OCI-LY1 (cell line): ENCODE measurements at regions not wholly inside any gene's neighbourhood (a gene's known extent, or its start where the extent isn't known, plus 50 kb on each side); places are given as distances from the start of the nearest gene placed in this dataset.

ENCODE experiments used
- H2AFZ ChIP-seq: fragments of 200-600 bp; sonication (generic), shearing (Covaris generic); 2 replicates; pipeline ENCODE4 v1.6.0; 2014; ENCODE audit warnings: antibody characterized with exemption, mild to moderate bottlenecking, low read length
- H3F3A ChIP-seq: fragments of 200-600 bp; sonication (generic), shearing (Covaris generic); 2 replicates; pipeline ENCODE4 v1.6.0; 2014; ENCODE audit warnings: mild to moderate bottlenecking, antibody characterized with exemption, low read length, moderate library complexity; ENCODE audit not compliant: insufficient read depth
- H3K27ac ChIP-seq: fragments of 200-600 bp; sonication (generic); 2 replicates; pipeline ENCODE4 v1.5.1; 2014; ENCODE audit warnings: low read length, mixed run types, mild to moderate bottlenecking, low read depth; ENCODE audit not compliant: poor library complexity, severe bottlenecking
- H3K27me3 ChIP-seq: fragments of 200-600 bp; sonication (generic); 2 replicates; pipeline ENCODE4 v1.6.0; 2014; ENCODE audit warnings: antibody characterized with exemption, mild to moderate bottlenecking, low read length, moderate library complexity; ENCODE audit not compliant: insufficient read depth
- H3K36me3 ChIP-seq: fragments of 200-600 bp; sonication (generic); 2 replicates; pipeline ENCODE4 v1.6.1; 2014; ENCODE audit warnings: mild to moderate bottlenecking, antibody characterized with exemption, low read length, moderate library complexity, mixed read lengths; ENCODE audit not compliant: insufficient read depth
- H3K4me1 ChIP-seq: fragments of 200-600 bp; sonication (generic); 2 replicates; pipeline ENCODE4 v1.5.1; 2014; ENCODE audit warnings: mild to moderate bottlenecking, low read length, moderate library complexity; ENCODE audit not compliant: insufficient read depth, severe bottlenecking
- H3K4me2 ChIP-seq: fragments of 200-600 bp; sonication (generic), shearing (Covaris generic); 2 replicates; pipeline ENCODE4 v1.6.1; 2014; ENCODE audit warnings: low read length
- H3K4me3 ChIP-seq: fragments of 200-600 bp; sonication (generic); 2 replicates; pipeline ENCODE4 v1.5.1; 2014; ENCODE audit warnings: low read length, low read depth, mild to moderate bottlenecking, mixed read lengths; ENCODE audit not compliant: poor library complexity, severe bottlenecking
- H3K79me2 ChIP-seq: fragments of 200-600 bp; shearing (Covaris generic); 2 replicates; pipeline ENCODE4 v1.6.1; 2016; ENCODE audit warnings: mixed run types, low read length, mixed read lengths; ENCODE audit not compliant: insufficient read depth
- H3K9ac ChIP-seq: fragments of 200-600 bp; sonication (generic), shearing (Covaris generic); 2 replicates; pipeline ENCODE4 v1.6.1; 2014; ENCODE audit warnings: mild to moderate bottlenecking, low read length, mixed read lengths
- H3K9me2 ChIP-seq: fragments of 200-600 bp; sonication (generic), shearing (Covaris generic); 2 replicates; pipeline ENCODE4 v1.6.1; 2014; ENCODE audit warnings: low read depth, mild to moderate bottlenecking, low read length, mixed read lengths
- H3K9me3 ChIP-seq: fragments of 200-600 bp; shearing (Covaris generic); 2 replicates; pipeline ENCODE4 v1.6.1; 2014; ENCODE audit warnings: low read length, mixed read lengths
- H4K20me1 ChIP-seq: fragments of 200-600 bp; sonication (generic), shearing (Covaris generic); 2 replicates; pipeline ENCODE4 v1.6.0; 2016; ENCODE audit warnings: mild to moderate bottlenecking, low read length; ENCODE audit not compliant: insufficient read depth
- EZH2 ChIP-seq: fragments of 200-600 bp; sonication (generic), shearing (Covaris generic); IDR thresholded peaks from 2 replicates; pipeline ENCODE4 v1.8.0; 2017; ENCODE audit warnings: borderline replicate concordance, mixed run types, mild to moderate bottlenecking, antibody characterized with exemption, low read length, moderate library complexity, mixed read lengths
- TF ChIP-seq, protein P1 (sequence below): fragments of 200-600 bp; sonication (generic), shearing (Covaris generic); IDR thresholded peaks from 2 replicates; pipeline ENCODE4 v1.5.1; 2017; ENCODE audit warnings: mild to moderate bottlenecking, antibody characterized with exemption, low read length, moderate library complexity, mixed read lengths

- H3K4me1 ChIP-seq = no peaks in the 10 kb centered on the region
- no peak overlapping the region for H3K4me3 ChIP-seq
- no peaks in the 10 kb centered on the region for H3K36me3 ChIP-seq
- H3K4me2 ChIP-seq = no peak overlapping the region
- no peaks in the 10 kb centered on the region; the same call in 1 of the 2 replicates for H3K27me3 ChIP-seq
- no peak overlapping the region for H2AFZ ChIP-seq
- no peaks in the 10 kb centered on the region for H3F3A ChIP-seq
- H3K9me2 ChIP-seq = no peaks in the 10 kb centered on the region
- H3K9me3 ChIP-seq = no peaks in the 10 kb centered on the region
- no peak for TF ChIP-seq EZH2
- TF ChIP-seq, protein P1, sequence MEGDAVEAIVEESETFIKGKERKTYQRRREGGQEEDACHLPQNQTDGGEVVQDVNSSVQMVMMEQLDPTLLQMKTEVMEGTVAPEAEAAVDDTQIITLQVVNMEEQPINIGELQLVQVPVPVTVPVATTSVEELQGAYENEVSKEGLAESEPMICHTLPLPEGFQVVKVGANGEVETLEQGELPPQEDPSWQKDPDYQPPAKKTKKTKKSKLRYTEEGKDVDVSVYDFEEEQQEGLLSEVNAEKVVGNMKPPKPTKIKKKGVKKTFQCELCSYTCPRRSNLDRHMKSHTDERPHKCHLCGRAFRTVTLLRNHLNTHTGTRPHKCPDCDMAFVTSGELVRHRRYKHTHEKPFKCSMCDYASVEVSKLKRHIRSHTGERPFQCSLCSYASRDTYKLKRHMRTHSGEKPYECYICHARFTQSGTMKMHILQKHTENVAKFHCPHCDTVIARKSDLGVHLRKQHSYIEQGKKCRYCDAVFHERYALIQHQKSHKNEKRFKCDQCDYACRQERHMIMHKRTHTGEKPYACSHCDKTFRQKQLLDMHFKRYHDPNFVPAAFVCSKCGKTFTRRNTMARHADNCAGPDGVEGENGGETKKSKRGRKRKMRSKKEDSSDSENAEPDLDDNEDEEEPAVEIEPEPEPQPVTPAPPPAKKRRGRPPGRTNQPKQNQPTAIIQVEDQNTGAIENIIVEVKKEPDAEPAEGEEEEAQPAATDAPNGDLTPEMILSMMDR = no peak
- no peak overlapping the region for H3K9ac ChIP-seq
- no peak overlapping the region for H3K27ac ChIP-seq
- no peaks in the 10 kb centered on the region for H4K20me1 ChIP-seq
- H3K79me2 ChIP-seq = no peaks in the 10 kb centered on the region
These were observed 167.2 kb upstream of the KCNG1 start for GRCh38 chr20:51189814-51190782.

DNA sequence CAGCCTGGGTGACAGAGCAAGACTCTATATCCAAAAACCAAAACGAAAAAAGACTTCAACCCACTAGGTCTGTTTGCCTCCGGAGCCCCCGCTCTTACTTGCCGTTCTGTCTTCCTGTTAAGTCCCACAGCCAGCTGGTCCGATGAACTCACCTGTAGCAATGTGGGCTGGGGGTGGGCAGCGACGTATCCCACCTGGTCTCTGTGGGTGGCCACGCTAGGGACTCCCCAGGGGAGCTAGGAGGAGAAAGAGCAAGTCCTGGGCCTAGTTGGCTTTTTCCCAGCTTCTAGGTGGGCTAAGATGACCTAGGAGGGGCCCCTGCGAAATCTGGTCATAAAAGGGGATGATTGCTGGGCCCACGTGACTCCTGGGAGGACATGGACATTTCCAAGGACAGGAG lies 166.0 kb upstream of the KCNG1 start:
- Histone ChIP-seq H3K79me2 (no peaks in the 10 kb centered on the region), H2AFZ (no peak overlapping the region), H3K9me3 (no peaks in the 10 kb centered on the region), H3K9me2 (no peaks in the 10 kb centered on the region), H3K27ac (no peak overlapping the region), H3K27me3 (no peaks in the 10 kb centered on the region; the same call in 1 of the 2 replicates), H3K36me3 (no peaks in the 10 kb centered on the region), H3K4me2 (no peak overlapping the region), H3K4me1 (no peaks in the 10 kb centered on the region), H3K9ac (no peak overlapping the region), H3K4me3 (no peak overlapping the region), H4K20me1 (no peaks in the 10 kb centered on the region), H3F3A (no peaks in the 10 kb centered on the region)
- TF ChIP-seq, protein P1 = no peak
- TF ChIP-seq EZH2 = no peak

GRCh38 chr20:51187261-51187660 lies 164.4 kb upstream of the KCNG1 start:
- Histone ChIP-seq H3K4me3 (no peak overlapping the region), H3K27ac (no peak overlapping the region), H3K79me2 (no peaks in the 10 kb centered on the region), H3K9me2 (no peaks in the 10 kb centered on the region), H3K9me3 (no peaks in the 10 kb centered on the region), H4K20me1 (no peaks in the 10 kb centered on the region), H3K36me3 (no peaks in the 10 kb centered on the region), H3K4me2 (no peak overlapping the region), H3K27me3 (no peaks in the 10 kb centered on the region; the same call in 1 of the 2 replicates), H2AFZ (no peak overlapping the region), H3K9ac (no peak overlapping the region), H3F3A (no peaks in the 10 kb centered on the region), H3K4me1 (no peaks in the 10 kb centered on the region)
- no peak for TF ChIP-seq EZH2
- TF ChIP-seq, protein P1 = no peak
